ENCODE measurements at regions not wholly inside any gene's neighbourhood (a gene's known extent, or its start where the extent isn't known, plus 50 kb on each side); places are given as distances from the start of the nearest gene placed in this dataset.

DNA sequence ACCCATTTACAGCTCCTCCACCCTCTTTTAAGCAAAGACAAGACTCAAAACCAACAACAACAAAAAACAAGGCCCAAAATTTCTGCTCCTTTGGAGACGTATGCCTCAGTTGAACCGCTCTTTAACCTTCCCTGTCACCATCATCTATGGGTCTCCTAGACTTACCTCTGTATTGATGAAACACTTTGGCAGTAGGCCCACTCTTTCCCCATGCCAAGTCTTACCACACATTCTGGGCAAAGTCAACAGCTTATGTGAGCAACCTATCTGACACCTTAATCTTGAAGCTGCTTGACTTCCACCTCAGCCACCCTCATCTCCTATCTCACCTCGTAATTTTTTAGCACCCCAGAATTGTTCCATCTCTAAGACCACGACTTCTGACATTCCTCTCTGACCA is 99.7 kb upstream of the CXorf66 start:
- Mint-ChIP-seq H3K36me3 (ENCODE audit: unreplicated experiment) (no peaks in the 10 kb centered on the region), H3K27ac (ENCODE audit: unreplicated experiment) (no peak overlapping the region), H3K27me3 (ENCODE audit: unreplicated experiment) (no peaks in the 10 kb centered on the region), H3K4me3 (ENCODE audit: unreplicated experiment) (no peak overlapping the region), H3K4me1 (ENCODE audit: low read depth, unreplicated experiment) (no peaks in the 10 kb centered on the region), H3K9me3 (ENCODE audit: unreplicated experiment) (peaks cover 2% of the 10 kb centered on the region)
- TF ChIP-seq, protein P1, sequence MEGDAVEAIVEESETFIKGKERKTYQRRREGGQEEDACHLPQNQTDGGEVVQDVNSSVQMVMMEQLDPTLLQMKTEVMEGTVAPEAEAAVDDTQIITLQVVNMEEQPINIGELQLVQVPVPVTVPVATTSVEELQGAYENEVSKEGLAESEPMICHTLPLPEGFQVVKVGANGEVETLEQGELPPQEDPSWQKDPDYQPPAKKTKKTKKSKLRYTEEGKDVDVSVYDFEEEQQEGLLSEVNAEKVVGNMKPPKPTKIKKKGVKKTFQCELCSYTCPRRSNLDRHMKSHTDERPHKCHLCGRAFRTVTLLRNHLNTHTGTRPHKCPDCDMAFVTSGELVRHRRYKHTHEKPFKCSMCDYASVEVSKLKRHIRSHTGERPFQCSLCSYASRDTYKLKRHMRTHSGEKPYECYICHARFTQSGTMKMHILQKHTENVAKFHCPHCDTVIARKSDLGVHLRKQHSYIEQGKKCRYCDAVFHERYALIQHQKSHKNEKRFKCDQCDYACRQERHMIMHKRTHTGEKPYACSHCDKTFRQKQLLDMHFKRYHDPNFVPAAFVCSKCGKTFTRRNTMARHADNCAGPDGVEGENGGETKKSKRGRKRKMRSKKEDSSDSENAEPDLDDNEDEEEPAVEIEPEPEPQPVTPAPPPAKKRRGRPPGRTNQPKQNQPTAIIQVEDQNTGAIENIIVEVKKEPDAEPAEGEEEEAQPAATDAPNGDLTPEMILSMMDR (IDR thresholded peaks at IDR 0.05; ENCODE audit: partially characterized antibody, unreplicated experiment) = no peak
- DNase-seq = no peak

GRCh38 chrX:140057001-140057411 is 91.7 kb upstream of the CXorf66 start:
- Mint-ChIP-seq H3K36me3 (ENCODE audit: unreplicated experiment) (no peaks in the 10 kb centered on the region), H3K4me1 (ENCODE audit: low read depth, unreplicated experiment) (peaks cover 2% of the 10 kb centered on the region), H3K9me3 (ENCODE audit: unreplicated experiment) (peaks cover 2% of the 10 kb centered on the region), H3K27ac (ENCODE audit: unreplicated experiment) (no peak overlapping the region), H3K27me3 (ENCODE audit: unreplicated experiment) (no peaks in the 10 kb centered on the region), H3K4me3 (ENCODE audit: unreplicated experiment) (peak overlapping the region; percentile 38)
- peak; percentile 82 for DNase-seq
- TF ChIP-seq, protein P1 (IDR thresholded peaks at IDR 0.05; ENCODE audit: partially characterized antibody, unreplicated experiment) = peak; percentile 79

DNA sequence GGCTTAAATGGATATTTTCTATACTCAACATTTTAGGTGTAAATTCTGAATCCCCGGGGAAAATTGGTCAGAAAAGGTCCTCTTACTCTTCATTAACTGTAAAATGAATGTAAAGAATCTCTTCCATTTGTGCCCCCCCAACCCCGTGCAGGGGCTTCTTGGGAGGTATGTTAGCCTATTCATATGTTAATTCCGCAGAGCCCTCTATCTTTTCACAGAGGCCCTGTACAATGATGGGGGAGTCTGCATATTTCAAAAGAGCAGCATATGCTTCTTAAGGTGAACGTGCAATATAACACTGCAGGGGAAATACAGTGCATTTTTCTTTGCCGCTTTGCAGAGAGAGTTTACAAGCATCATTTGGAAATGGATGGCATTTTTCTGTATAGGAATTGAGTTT is 88.5 kb upstream of the CXorf66 start:
- DNase-seq = no peak
- TF ChIP-seq, protein P1 (IDR thresholded peaks at IDR 0.05; ENCODE audit: partially characterized antibody, unreplicated experiment) = no peak
- Mint-ChIP-seq H3K36me3 (ENCODE audit: unreplicated experiment) (no peaks in the 10 kb centered on the region), H3K4me1 (ENCODE audit: low read depth, unreplicated experiment) (peaks cover 2% of the 10 kb centered on the region), H3K27me3 (ENCODE audit: unreplicated experiment) (no peaks in the 10 kb centered on the region), H3K27ac (ENCODE audit: unreplicated experiment) (no peak overlapping the region), H3K9me3 (ENCODE audit: unreplicated experiment) (no peaks in the 10 kb centered on the region), H3K4me3 (ENCODE audit: unreplicated experiment) (no peak overlapping the region)

DNA sequence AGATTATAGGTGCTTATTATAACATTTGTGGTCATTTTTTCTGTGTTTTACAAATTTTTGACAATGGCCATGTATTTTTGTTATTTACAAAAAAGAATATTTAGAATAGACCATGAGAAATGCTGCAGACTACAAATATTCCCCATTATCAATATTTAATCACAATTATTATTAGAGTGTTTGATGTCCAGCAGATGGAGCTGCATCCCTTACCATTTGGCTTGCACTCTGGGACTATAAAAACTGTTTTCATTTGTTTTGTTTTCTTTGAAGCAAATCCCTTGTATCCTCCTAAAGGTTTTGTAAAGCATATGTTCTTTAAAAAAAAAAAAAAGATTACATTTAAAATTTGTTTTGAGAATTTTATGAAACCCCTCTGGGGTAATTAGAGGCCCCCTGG is 85.6 kb upstream of the CXorf66 start:
- H3K27me3 Mint-ChIP-seq (ENCODE audit: unreplicated experiment) = peaks cover 2% of the 10 kb centered on the region
- H3K27ac Mint-ChIP-seq (ENCODE audit: unreplicated experiment) = no peak overlapping the region
- DNase-seq = no peak
- H3K4me3 Mint-ChIP-seq (ENCODE audit: unreplicated experiment) = no peak overlapping the region
- no peaks in the 10 kb centered on the region for H3K9me3 Mint-ChIP-seq (ENCODE audit: unreplicated experiment)
- TF ChIP-seq, protein P1 (IDR thresholded peaks at IDR 0.05; ENCODE audit: partially characterized antibody, unreplicated experiment) = peak; percentile 33
- no peaks in the 10 kb centered on the region for H3K36me3 Mint-ChIP-seq (ENCODE audit: unreplicated experiment)
- H3K4me1 Mint-ChIP-seq (ENCODE audit: low read depth, unreplicated experiment) = peaks cover 2% of the 10 kb centered on the region

GRCh38 chrX:140040386-140040785 is 75.1 kb upstream of the CXorf66 start:
- Mint-ChIP-seq H3K27me3 (ENCODE audit: unreplicated experiment) (no peaks in the 10 kb centered on the region), H3K4me1 (ENCODE audit: low read depth, unreplicated experiment) (no peaks in the 10 kb centered on the region), H3K27ac (ENCODE audit: unreplicated experiment) (no peak overlapping the region), H3K4me3 (ENCODE audit: unreplicated experiment) (no peak overlapping the region), H3K9me3 (ENCODE audit: unreplicated experiment) (no peaks in the 10 kb centered on the region), H3K36me3 (ENCODE audit: unreplicated experiment) (no peaks in the 10 kb centered on the region)
- no peak for DNase-seq
- TF ChIP-seq, protein P1 (IDR thresholded peaks at IDR 0.05; ENCODE audit: partially characterized antibody, unreplicated experiment) = no peak

All from glutamatergic neuron (in vitro differentiated cells).